Endothelial cell of umbilical vein (primary cell): ENCODE measurements at regions not wholly inside any gene's neighbourhood (a gene's known extent, or its start where the extent isn't known, plus 50 kb on each side); places are given as distances from the start of the nearest gene placed in this dataset.

Experiments used
- BruUV-seq: library from RNA; stranded (reverse); fragments of 400-500 nt; replicated peaks from 2 replicates; lab custom pipeline; 2021; lab: Mats Ljungman, UMichigan
- CTCF ChIA-PET: fragments of 300-600, 350-600 bp; sonication (Branson Sonifier 250); formaldehyde crosslinking; loops from one replicate; lab custom pipeline; 2021; ENCODE audit warnings: antibody characterized with exemption, inconsistent platforms; lab: Charles Lee
- POLR2A ChIA-PET: fragments of 300-600, 350-600 bp; sonication (Branson Sonifier 250); formaldehyde crosslinking; loops from one replicate; lab custom pipeline; 2021; ENCODE audit warnings: antibody characterized with exemption, inconsistent platforms; lab: Charles Lee
- DNase-seq: peaks from one replicate; pipeline ENCODE4 v3.0.0-alpha.2; 2011; ENCODE audit warnings: low read depth, low spot score
- FAIRE-seq: peaks from 2 replicates; lab custom pipeline; 2011; peaks lifted over from hg19 to GRCh38; lab: Jason Lieb, UNC
- H2AFZ ChIP-seq: 2 replicates; pipeline ENCODE4 v1.6.0; 2012; ENCODE audit warnings: low read depth, low read length, control low read depth, inconsistent platforms
- H3K27ac ChIP-seq: 2 replicates; pipeline ENCODE4 v1.5.1; 2011; ENCODE audit warnings: low read depth, mild to moderate bottlenecking, control low read depth, low read length, moderate library complexity; ENCODE audit not compliant: insufficient read depth
- H3K27me3 ChIP-seq, 2 experiments: 2 replicates each; pipeline versions ENCODE4 v1.6.0 to v1.6.1; 2011; ENCODE audit warnings: low read length in 2 of 2, mixed read lengths in 1 of 2; ENCODE audit not compliant: control insufficient read depth in 2 of 2, insufficient read depth in 2 of 2
- H3K36me3 ChIP-seq, 2 experiments: 2 replicates in 1 of 2; 3 replicates in 1 of 2; pipeline ENCODE4 v1.5.1; 2011; ENCODE audit warnings: low read length in 2 of 2, mild to moderate bottlenecking in 1 of 2, moderate library complexity in 1 of 2; ENCODE audit not compliant: control insufficient read depth in 2 of 2, insufficient read depth in 2 of 2; ENCODE audit errors: extremely low read depth in 1 of 2
- H3K4me1 ChIP-seq: 3 replicates; pipeline ENCODE4 v1.5.1; 2011; ENCODE audit warnings: mild to moderate bottlenecking, low read length; ENCODE audit not compliant: control insufficient read depth, insufficient read depth; ENCODE audit errors: extremely low read depth
- H3K4me2 ChIP-seq: 2 replicates; pipeline ENCODE4 v1.6.1; 2011; ENCODE audit warnings: low read length, control low read depth, mixed read lengths; ENCODE audit not compliant: insufficient read depth
- H3K4me3 ChIP-seq, 3 experiments: fragments of 200-600 bp in 1 of 3; sonication (generic), shearing (Covaris generic) in 1 of 3; replicated peaks in 1 of 3; 2 replicates each; pipeline ENCODE4 v1.5.1; 2011 to 2016; ENCODE audit warnings: control low read depth in 3 of 3, low read length in 3 of 3, mild to moderate bottlenecking in 2 of 3, inconsistent platforms in 1 of 3, low read depth in 1 of 3, moderate library complexity in 1 of 3; ENCODE audit not compliant: insufficient read depth in 1 of 3
- H3K79me2 ChIP-seq: 2 replicates; pipeline ENCODE4 v1.6.0; 2012; ENCODE audit warnings: low read length, inconsistent platforms; ENCODE audit not compliant: control insufficient read depth, insufficient read depth
- H3K9ac ChIP-seq: replicated peaks from 2 replicates; pipeline ENCODE3; 2011; ENCODE audit warnings: low read length, control low read depth; ENCODE audit not compliant: insufficient read depth; ENCODE audit errors: extremely low read depth
- H3K9me1 ChIP-seq: replicated peaks from 3 replicates; pipeline ENCODE4 v1.6.0; 2011; ENCODE audit warnings: mild to moderate bottlenecking, low read length; ENCODE audit not compliant: control insufficient read depth, insufficient read depth; ENCODE audit errors: extremely low read depth
- H3K9me3 ChIP-seq: replicated peaks from 2 replicates; pipeline ENCODE4 v1.5.1; 2012; ENCODE audit warnings: low read length, inconsistent platforms; ENCODE audit not compliant: control insufficient read depth, insufficient read depth
- H4K20me1 ChIP-seq: replicated peaks from 2 replicates; pipeline ENCODE3; 2011; ENCODE audit warnings: mild to moderate bottlenecking, low read length; ENCODE audit not compliant: control insufficient read depth, insufficient read depth; ENCODE audit errors: extremely low read depth
- EZH2 ChIP-seq: IDR thresholded peaks from 2 replicates; pipeline ENCODE4 v1.6.1; 2012; ENCODE audit warnings: borderline replicate concordance, low read depth, mild to moderate bottlenecking, moderate library complexity, low read length, inconsistent platforms; ENCODE audit not compliant: severe bottlenecking
- FOS ChIP-seq: IDR thresholded peaks from 2 replicates; pipeline ENCODE4 v1.6.1; 2011; ENCODE audit warnings: mild to moderate bottlenecking, low read length, moderate library complexity, borderline replicate concordance; ENCODE audit not compliant: insufficient read depth
- GATA2 ChIP-seq: IDR thresholded peaks from 2 replicates; pipeline ENCODE4 v1.7.0; 2011; ENCODE audit warnings: low read depth, mild to moderate bottlenecking, moderate library complexity, mixed read lengths, low read length; ENCODE audit not compliant: insufficient read length, insufficient read depth
- JUN ChIP-seq: IDR thresholded peaks from 2 replicates; pipeline ENCODE4 v1.6.1; 2011; ENCODE audit warnings: borderline replicate concordance, low read depth; ENCODE audit not compliant: insufficient read length, insufficient read depth
- MYC ChIP-seq: IDR thresholded peaks from one replicate; pipeline ENCODE4 v1.6.1; 2011; ENCODE audit warnings: mild to moderate bottlenecking, low read depth, low read length
- POLR2A ChIP-seq: IDR thresholded peaks from 2 replicates; pipeline ENCODE4 v1.6.1; 2012; ENCODE audit warnings: low read depth, mild to moderate bottlenecking, control low read depth, low read length
- POLR2AphosphoS5 ChIP-seq: IDR thresholded peaks from 2 replicates; pipeline ENCODE4 v1.6.1; 2012; ENCODE audit warnings: low read depth, mild to moderate bottlenecking, control low read depth, low read length, moderate library complexity; ENCODE audit not compliant: insufficient read depth
- dilution Hi-C: fragments of 300-500 bp; cut with MboI; formaldehyde crosslinking; loops from one replicate; pipeline ENCODE4 v1.15.0; 2019; ENCODE audit warnings: low sequenced_read_pairs; ENCODE audit not compliant: extremely low pct_ligation_motif_present
- intact Hi-C: fragments of 100-400 bp; cut with micrococcal nuclease; formaldehyde crosslinking; loops from one replicate; pipeline ENCODE4 v1.10.0; 2022
- TF ChIP-seq, protein P1 (sequence below), 2 donors: IDR thresholded peaks; 1 replicate in 1 of 2; 2 replicates in 1 of 2; pipeline ENCODE4 v1.5.1; 2011; ENCODE audit warnings: low read length in 2 of 2, mild to moderate bottlenecking in 2 of 2, moderate library complexity in 2 of 2, control low read depth in 1 of 2, inconsistent platforms in 1 of 2, low read depth in 1 of 2; ENCODE audit not compliant: insufficient read depth in 1 of 2; ENCODE audit errors: extremely low read depth in 1 of 2
- TF ChIP-seq, protein P2 (sequence below): IDR thresholded peaks from 2 replicates; pipeline ENCODE4 v1.6.1; 2011; ENCODE audit not compliant: insufficient read depth, insufficient read length

DNA sequence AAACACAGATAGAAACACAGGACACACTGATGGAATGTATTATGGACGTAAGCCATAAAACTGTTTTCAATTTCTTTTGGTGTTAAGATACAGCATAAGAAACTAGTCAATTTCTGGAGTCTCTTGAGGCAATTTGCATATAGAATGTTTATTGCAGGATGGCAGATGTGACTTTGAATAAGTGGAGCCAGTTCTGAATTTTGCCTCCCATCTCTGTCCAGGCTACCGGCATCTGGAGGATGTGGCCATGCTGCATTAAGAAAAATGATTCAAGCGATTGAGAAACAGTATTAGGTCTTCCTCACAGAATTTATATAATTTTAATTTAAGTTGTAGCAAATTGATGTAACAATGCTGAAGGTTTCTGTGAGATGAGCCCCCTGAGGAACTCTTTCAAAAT is 81.5 kb downstream of the CHST2 start:
- no peak overlapping the region for H3K27ac ChIP-seq
- H2AFZ ChIP-seq: no peak overlapping the region
- no TSS peak for BruUV-seq
- TF ChIP-seq, protein P1, sequence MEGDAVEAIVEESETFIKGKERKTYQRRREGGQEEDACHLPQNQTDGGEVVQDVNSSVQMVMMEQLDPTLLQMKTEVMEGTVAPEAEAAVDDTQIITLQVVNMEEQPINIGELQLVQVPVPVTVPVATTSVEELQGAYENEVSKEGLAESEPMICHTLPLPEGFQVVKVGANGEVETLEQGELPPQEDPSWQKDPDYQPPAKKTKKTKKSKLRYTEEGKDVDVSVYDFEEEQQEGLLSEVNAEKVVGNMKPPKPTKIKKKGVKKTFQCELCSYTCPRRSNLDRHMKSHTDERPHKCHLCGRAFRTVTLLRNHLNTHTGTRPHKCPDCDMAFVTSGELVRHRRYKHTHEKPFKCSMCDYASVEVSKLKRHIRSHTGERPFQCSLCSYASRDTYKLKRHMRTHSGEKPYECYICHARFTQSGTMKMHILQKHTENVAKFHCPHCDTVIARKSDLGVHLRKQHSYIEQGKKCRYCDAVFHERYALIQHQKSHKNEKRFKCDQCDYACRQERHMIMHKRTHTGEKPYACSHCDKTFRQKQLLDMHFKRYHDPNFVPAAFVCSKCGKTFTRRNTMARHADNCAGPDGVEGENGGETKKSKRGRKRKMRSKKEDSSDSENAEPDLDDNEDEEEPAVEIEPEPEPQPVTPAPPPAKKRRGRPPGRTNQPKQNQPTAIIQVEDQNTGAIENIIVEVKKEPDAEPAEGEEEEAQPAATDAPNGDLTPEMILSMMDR (IDR thresholded peaks at IDR 0.05; ENCODE audit: extremely low read depth in 1 of 2, insufficient read depth in 1 of 2, low read depth in 1 of 2, low read length in 2 of 2): no peak
- TF ChIP-seq POLR2AphosphoS5 (no peak), MYC (no peak), GATA2 (no peak), JUN (no peak), POLR2A (no peak), FOS (no peak), EZH2 (no peak)
- TF ChIP-seq, protein P2, sequence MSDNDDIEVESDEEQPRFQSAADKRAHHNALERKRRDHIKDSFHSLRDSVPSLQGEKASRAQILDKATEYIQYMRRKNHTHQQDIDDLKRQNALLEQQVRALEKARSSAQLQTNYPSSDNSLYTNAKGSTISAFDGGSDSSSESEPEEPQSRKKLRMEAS: no peak
- no peaks in the 10 kb centered on the region for H3K36me3 ChIP-seq
- H4K20me1 ChIP-seq: no peaks in the 10 kb centered on the region
- dilution Hi-C loops: no loop called here
- POLR2A ChIA-PET: no interaction called here
- FAIRE-seq (no peak), DNase-seq (no peak)
- H3K4me3 ChIP-seq: no peak overlapping the region
- H3K27me3 ChIP-seq: peaks cover 0 to 9% of the 10 kb centered on the region in 2 experiments
- H3K9me3 ChIP-seq: no peaks in the 10 kb centered on the region
- intact Hi-C loops: no loop called here
- H3K9ac ChIP-seq: no peak overlapping the region
- H3K4me2 ChIP-seq: no peak overlapping the region
- no peaks in the 10 kb centered on the region for H3K79me2 ChIP-seq
- no peaks in the 10 kb centered on the region for H3K4me1 ChIP-seq
- CTCF ChIA-PET: interaction anchor here (0.7 to 1.6 kb wide), 5 partner anchors 9 to 473 kb away, joined by 3 to 5 read pairs (median 4); no protein-coding TSS in a partner anchor
- no peaks in the 10 kb centered on the region for H3K9me1 ChIP-seq
